Stromal cell of bone marrow (primary cell): ENCODE measurements at regions not wholly inside any gene's neighbourhood (a gene's known extent, or its start where the extent isn't known, plus 50 kb on each side); places are given as distances from the start of the nearest gene placed in this dataset.
A peak's percentile ranks its signal among the peaks of the same experiment; 100 is the strongest.
"Not testable (repeated sequence)": the region's sequence is repeated elsewhere in the genome, so short reads cannot be mapped to it uniquely, and the experiment has no call there.

ENCODE experiments used
- DNase-seq: peaks from one replicate; pipeline ENCODE4 v3.0.0-alpha.2; 2012; ENCODE audit warnings: low read depth

GRCh38 chr2:102871707-102872106, 109.9 kb downstream of the TMEM182 start:
- no peak for DNase-seq

DNA sequence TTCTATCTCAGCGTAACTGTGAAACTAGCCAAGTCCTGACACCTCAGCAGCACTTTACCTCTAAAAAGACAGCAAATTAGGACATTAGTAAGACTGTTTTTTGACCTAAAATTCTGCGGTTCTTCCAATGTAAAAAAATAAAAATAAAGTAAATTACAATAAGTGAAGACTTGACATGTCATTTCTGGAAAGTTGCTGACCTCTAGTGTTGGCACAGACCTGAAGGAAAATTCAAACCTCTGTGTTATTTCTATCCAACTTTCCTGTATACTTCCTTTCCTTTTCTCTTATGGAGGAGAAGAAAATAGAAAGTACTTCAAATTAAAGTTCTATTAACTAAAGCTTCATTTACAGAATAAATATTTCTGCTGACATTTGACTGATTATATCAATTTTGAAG, 110.6 kb downstream of the TMEM182 start:
- peak; percentile 3 for DNase-seq

DNA sequence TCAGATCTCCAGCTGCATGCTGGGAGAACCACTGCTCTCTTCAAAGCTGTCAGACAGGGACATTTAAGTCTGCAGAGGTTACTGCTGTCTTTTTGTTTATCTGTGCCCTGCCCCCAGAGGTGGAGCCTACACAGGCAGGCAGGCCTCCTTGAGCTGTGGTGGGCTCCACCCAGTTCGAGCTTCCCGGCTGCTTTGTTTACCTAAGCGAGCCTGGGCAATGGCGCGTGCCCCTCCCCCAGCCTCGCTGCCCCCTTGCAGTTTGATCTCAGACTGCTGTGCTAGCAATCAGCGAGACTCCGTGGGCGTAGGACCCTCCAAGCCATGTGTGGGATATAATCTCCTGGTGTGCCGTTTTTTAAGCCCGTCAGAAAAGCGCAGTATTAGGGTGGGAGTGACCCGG, 117.7 kb downstream of the TMEM182 start:
- DNase-seq, result not testable (repeated sequence)

DNA sequence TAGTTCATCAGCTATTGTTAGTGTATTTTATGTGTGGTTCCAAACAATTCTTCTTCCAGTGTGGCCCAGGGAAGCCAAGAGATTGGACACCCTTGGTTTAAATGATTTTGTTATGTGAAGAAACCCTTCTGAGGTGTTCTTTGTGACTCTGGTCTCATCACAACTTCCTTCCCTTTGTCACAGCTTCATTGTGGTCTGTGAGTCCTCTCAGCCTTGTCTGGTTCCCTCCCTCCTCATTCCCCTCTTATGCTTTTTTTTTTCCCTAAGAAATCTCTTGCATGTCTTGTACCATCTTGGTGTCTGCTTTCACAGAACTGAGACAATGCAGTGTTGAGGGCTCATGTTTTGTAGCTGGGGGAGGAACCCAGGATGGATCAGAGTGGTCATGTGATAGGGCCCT, 118.9 kb downstream of the TMEM182 start:
- DNase-seq, result peak; percentile 9

DNA sequence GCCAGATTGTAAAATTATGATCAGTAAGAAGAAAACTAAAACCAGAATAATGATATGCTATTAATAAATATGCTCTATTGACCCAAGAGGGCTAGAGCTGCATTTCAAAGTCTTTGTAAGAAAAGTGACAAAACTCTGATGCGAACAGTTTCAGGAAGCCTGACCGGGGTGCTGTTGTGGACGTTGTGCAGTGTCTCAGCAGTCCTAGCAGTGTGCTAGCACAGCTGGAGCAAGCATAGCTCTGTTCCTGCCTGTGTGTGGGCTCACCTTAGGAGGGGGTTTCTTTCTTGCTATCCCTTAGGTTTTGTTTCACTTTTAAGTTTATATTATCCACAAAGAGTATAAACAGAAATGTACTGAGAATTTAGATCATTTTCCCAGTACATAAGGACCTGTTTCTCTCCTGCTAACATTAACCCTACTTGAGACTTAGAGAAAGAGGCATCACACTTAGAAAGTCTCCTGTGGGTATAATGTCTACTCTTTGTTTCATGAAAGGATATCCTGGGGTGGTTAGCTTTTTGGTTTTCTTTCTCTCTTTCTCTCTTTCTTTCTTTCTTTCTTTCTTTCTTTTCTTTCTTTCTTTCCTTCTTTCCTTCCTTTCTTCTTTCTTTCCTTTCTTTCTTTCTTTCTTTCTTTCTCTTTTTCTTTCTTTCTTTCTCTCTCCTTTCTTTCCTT, 124.5 kb downstream of the TMEM182 start:
- no peak for DNase-seq

- DNase-seq, result no peak
Observed at GRCh38 chr2:102888514-102888913, 126.7 kb downstream of the TMEM182 start.

DNA sequence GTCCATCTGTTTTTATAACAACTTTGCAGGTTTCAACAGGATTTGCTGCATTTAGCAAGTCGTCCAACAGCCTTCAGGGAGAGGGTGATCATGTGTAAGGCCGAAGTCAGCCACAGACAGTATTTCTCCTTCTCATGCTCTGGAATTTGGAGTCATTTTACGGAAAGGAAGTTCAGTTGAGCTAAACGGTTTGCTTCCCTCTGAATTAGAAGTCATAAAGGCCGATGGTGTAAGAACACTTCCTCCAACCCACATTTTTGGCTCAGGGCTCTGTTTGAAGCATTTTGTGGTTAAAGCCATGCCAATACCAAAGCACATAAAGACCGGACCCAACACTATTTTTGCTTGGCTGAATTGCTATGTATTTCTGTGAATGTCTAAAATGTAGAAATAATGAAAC, 129.5 kb downstream of the TMEM182 start:
- DNase-seq, result peak; percentile 75

DNA sequence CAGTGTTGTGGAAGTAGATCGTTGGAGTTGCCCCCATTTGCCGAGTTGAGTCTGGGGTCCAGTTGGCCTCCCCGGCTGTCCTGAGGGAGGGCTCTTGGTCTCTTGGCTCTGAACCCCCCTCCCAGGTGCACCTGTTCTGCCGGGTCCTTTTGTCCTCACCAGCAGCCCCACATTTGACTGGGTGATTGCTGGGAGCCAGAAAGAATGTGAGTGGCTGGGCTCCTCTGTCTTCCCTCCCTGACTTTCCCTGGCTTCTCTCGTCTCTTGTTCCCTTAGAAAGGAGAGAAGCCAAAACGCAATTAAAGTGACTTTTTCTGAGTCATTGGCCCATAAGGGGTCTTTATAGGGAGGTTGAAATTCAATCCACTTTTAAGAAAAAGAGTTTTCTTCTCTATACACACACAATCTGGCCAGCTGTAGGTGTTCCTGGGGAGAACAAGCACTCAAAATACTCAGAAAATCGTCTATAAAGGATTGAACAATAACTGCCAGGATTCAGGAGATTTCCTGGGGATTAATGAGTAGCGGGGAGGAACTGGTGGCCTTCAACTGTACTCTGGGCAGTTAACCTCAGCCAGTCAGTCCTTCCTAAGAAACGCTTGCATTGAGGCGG, 131.0 kb downstream of the TMEM182 start:
- no peak for DNase-seq

- no peak for DNase-seq
Observed at GRCh38 chr2:102893870-102894269, 132.0 kb downstream of the TMEM182 start.

DNA sequence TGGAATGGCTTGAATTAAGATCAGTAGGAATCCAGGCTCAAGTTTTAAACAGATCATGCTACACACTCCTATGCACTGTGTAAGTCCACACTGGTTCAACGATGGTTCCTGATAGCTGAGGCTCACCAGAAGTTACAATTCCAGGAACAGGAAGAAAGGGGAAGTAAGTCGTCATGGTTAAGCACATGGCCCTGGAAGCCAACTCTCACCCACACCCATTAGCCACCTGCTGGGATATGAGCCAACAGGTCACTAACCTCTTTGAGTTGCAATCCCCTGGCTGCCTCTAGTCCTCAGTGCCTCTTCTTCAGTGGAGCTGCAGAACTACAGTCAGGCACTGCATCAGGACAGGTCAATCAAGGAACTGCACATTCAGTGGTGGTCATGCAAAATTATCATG, 133.5 kb downstream of the TMEM182 start:
- no peak for DNase-seq

DNA sequence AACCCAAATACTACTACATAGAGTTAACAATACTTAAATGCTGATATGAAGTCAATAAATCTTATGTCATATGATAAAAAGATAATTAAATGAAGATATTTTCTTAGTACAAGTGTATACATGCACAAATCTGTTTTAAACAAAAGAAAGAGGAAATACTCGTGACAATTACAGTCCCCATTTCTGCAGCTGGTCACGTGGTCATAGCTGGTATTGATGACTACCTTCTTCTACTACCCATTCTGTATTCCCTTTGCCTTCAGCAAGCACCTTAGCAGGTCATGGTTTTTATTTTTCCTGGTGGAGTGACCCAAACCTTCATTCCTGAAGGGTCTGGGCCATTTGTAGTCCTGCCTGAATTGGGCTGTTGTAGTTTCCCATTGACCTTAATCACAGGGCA, 147.4 kb downstream of the TMEM182 start:
- DNase-seq, result not testable (repeated sequence)

GRCh38 chr2:102910724-102911123, 148.9 kb downstream of the TMEM182 start:
- DNase-seq, result no peak

DNA sequence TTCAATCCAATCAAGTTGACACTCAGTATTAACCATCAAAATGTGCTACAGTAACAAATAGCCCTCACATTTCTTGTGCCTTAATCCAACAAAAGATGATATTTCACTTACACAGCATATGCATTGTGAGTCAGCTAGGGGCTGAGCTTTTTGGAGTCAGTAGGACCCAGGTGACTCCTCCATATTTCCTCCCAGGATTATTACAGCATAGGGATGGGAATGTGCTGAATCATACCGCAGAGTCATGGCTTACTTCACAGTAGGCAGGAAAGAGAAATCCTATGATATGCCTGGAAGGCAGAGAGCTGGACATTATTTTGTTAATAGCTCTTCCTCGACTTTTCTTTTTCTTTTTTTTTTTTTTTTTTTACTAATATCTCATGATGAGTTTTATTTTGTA, 153.3 kb downstream of the TMEM182 start:
- DNase-seq, result peak; percentile 72

- no peak for DNase-seq
Observed at GRCh38 chr2:102922321-102922720, 160.5 kb downstream of the TMEM182 start.

DNA sequence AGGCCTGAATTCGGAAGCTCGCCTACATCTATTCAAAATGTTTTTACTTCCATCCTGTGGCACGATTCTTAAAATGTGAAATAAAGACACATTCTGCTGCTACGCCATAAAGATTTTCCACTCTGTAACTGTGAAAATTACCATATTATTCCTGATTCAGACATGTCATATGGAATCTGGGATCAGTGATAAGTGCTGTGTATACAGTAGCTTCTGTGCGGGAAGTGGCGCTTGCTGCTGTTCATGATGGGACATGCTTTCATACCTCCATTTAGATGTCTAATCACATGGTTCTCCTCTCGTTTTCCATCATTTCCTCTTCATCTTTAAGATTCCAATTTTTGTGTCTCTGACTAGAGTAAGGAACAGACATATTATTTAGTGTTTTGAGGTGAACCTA, 163.2 kb downstream of the TMEM182 start:
- DNase-seq, result no peak

GRCh38 chr2:102927854-102928267, 166.0 kb downstream of the TMEM182 start:
- no peak for DNase-seq

- DNase-seq, result no peak
Observed at GRCh38 chr2:102929721-102930120, 167.9 kb downstream of the TMEM182 start.

DNA sequence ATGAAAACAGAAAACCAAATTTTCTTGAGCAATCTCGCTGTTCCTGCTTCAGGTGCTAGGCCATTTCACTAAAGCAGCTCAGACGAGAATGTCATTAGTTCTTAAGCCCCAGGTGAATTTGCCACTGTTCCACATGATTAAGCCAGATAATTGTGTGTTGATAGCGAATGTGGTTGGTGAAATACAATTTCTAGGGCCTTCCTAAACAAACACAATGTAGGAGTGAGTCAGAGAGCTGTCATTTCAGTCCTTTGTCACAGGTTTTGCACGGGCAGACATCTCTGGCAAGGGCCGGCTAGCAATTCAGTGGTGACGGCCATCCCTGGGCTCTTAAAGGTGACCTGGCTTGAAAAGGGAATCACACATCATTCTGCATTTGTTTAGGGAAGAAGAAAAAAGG, 170.7 kb downstream of the TMEM182 start:
- DNase-seq, result no peak

GRCh38 chr2:102939207-102939606, 177.4 kb downstream of the TMEM182 start:
- no peak for DNase-seq

DNA sequence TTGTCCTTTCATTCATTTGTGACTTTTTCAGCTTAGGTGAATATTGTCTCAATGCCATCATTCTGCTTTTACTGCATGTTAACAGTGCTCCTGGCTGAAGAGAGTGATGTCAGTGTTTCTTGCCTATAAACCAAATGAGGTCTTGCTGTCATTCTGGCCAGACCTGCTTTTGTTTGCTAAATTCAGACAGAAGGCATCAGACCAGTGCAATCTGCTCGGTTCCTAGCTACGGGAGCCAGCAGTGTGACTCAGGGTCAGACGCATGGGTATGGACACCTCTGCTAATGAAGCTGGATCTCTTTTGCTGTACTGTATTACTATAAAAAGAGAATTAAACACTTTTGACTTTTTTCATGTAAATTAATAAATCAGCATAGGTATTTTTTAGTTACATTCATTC, 178.9 kb downstream of the TMEM182 start:
- no peak for DNase-seq

- no peak for DNase-seq
Observed at GRCh38 chr2:102942107-102942506, 180.3 kb downstream of the TMEM182 start.

DNA sequence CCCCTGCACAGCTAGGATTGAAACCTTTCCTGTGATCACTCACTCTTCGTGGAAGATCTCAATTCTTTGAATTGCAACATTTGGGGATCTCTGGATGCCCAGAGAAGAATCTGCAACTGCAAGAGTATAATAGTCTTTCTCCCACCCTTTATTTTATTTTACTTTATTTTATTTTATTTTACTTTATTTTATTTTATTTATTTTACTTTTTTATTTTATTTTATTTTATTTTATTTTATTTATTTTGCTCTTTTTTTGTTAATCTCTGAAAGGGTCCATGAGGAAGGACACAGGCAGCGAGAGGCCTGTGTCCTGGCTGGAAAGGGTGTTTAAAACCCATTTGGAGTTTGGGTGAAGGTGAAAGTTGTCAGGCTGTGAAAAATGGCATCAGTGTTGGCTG, 181.4 kb downstream of the TMEM182 start:
- no peak for DNase-seq

DNA sequence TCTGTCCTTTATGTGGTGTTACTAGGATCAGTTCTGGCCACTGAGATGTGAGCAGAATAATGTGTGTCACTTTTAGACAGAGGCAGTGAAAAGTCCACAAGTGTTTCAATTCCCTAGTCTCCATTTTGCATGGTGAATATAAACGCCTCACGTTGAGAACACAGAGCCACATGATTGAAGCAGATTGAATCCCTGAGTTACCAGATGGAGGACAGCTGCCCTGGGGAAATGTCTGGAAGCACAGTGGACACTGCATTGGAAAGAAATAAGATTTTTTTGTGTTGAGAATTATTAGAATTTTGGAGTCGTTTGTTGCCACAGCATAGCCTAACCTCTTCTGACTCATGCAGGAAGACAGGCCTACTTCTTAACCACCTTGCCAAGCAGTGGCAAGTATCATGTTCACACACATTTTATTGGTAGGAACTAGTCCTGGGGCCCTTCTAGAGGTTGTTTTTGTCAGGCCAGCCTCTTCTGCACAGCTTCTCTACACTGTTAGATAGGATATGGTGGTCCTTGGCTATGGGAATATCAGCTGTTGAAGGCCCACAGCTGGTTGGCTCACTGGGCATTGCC, 188.6 kb downstream of the TMEM182 start:
- DNase-seq, result no peak

DNA sequence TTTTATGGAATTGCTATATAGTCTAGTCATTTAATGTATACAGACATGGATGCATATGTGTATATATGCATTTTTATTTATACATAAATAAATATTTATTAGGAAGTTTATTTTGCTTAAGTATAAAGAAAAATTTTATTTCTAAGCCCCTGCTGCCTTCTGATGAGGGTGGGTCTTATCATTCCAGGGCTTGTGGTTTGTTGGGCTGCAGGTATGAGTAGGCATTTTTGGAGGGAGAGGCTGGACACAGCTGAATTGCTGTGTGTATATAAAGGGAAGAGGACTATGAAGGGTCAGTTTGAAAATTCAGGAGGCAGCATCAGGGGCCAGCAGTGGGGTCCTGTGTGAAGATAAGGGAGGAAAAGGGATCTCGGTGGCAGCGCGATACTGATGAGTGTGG, 189.4 kb downstream of the TMEM182 start:
- no peak for DNase-seq
